HepG2 (cell line): ENCODE measurements at regions not wholly inside any gene's neighbourhood (a gene's known extent, or its start where the extent isn't known, plus 50 kb on each side); places are given as distances from the start of the nearest gene placed in this dataset.

Source experiments
- BCLAF1 ChIP-seq: fragments of 450-650 bp; IDR thresholded peaks from 2 replicates; pipeline ENCODE4 v1.6.1; 2017; ENCODE audit warnings: mild to moderate bottlenecking
- BRCA1 ChIP-seq: sonication (generic); formaldehyde crosslinking; IDR thresholded peaks from 2 replicates; pipeline ENCODE4 v1.4.0; 2020; ENCODE audit warnings: missing genetic modification reagents
- MBNL3 ChIP-seq: fragments of 250-450 bp; sonication (Bioruptor Pico); conservative IDR thresholded peaks from 2 replicates; pipeline ENCODE4 v1.8.0; 2022; ENCODE audit warnings: mild to moderate bottlenecking, inconsistent platforms
- NAIF1 ChIP-seq: sonication (generic); formaldehyde crosslinking; IDR thresholded peaks from 2 replicates; pipeline ENCODE4 v1.5.0; 2020; ENCODE audit warnings: mild to moderate bottlenecking, missing genetic modification reagents, borderline replicate concordance
- NR2F2 ChIP-seq: IDR thresholded peaks from 2 replicates; pipeline ENCODE4 v1.6.1; 2012; ENCODE audit warnings: low read depth, inconsistent platforms, borderline replicate concordance
- SAP130 ChIP-seq: IDR thresholded peaks from 2 replicates; pipeline ENCODE4 v1.6.1; 2016; ENCODE audit warnings: low read depth
- SOX13 ChIP-seq, 3 experiments: fragments of 450-650 bp in 1 of 3; sonication (generic) in 1 of 3; formaldehyde crosslinking in 1 of 3; IDR thresholded peaks in 2 of 3; conservative IDR thresholded peaks in 1 of 3; 2 replicates each; pipeline versions ENCODE4 v1.5.0 to v1.6.1; 2016 to 2020; ENCODE audit warnings: antibody characterized with exemption in 1 of 3, mild to moderate bottlenecking in 1 of 3, missing compliant biosample characterization in 1 of 3, missing genetic modification reagents in 1 of 3, moderate library complexity in 1 of 3
- TEAD2 ChIP-seq: sonication (generic); formaldehyde crosslinking; IDR thresholded peaks from 2 replicates; pipeline ENCODE4 v1.9.0; 2021; ENCODE audit warnings: missing genetic modification reagents
- ZFP36 ChIP-seq: fragments of 150-350 bp; IDR thresholded peaks from 2 replicates; pipeline ENCODE4 v1.6.1; 2018; ENCODE audit warnings: borderline replicate concordance, low read length, low read depth; ENCODE audit not compliant: partially characterized antibody
- ZHX1 ChIP-seq: sonication (generic); formaldehyde crosslinking; IDR thresholded peaks from 2 replicates; pipeline ENCODE4 v1.8.1; 2022; ENCODE audit warnings: low read depth, mild to moderate bottlenecking, missing genetic modification reagents
- ZMYM3 ChIP-seq: sonication (generic); formaldehyde crosslinking; IDR thresholded peaks from 2 replicates; pipeline ENCODE4 v1.5.1; 2020; ENCODE audit warnings: mild to moderate bottlenecking, missing genetic modification reagents
- ZNF768 ChIP-seq: sonication (generic); formaldehyde crosslinking; IDR thresholded peaks from 2 replicates; pipeline ENCODE4 v1.4.0; 2020; ENCODE audit warnings: missing genetic modification reagents
- TF ChIP-seq, protein P1 (sequence below): sonication (generic); formaldehyde crosslinking; IDR thresholded peaks from 2 replicates; pipeline ENCODE4 v1.9.0; 2021; ENCODE audit warnings: missing genetic modification reagents, borderline replicate concordance
- TF ChIP-seq, protein P2 (sequence below): sonication (generic); formaldehyde crosslinking; IDR thresholded peaks from 2 replicates; pipeline ENCODE4 v1.5.0; 2020; ENCODE audit warnings: mild to moderate bottlenecking, missing genetic modification reagents

DNA sequence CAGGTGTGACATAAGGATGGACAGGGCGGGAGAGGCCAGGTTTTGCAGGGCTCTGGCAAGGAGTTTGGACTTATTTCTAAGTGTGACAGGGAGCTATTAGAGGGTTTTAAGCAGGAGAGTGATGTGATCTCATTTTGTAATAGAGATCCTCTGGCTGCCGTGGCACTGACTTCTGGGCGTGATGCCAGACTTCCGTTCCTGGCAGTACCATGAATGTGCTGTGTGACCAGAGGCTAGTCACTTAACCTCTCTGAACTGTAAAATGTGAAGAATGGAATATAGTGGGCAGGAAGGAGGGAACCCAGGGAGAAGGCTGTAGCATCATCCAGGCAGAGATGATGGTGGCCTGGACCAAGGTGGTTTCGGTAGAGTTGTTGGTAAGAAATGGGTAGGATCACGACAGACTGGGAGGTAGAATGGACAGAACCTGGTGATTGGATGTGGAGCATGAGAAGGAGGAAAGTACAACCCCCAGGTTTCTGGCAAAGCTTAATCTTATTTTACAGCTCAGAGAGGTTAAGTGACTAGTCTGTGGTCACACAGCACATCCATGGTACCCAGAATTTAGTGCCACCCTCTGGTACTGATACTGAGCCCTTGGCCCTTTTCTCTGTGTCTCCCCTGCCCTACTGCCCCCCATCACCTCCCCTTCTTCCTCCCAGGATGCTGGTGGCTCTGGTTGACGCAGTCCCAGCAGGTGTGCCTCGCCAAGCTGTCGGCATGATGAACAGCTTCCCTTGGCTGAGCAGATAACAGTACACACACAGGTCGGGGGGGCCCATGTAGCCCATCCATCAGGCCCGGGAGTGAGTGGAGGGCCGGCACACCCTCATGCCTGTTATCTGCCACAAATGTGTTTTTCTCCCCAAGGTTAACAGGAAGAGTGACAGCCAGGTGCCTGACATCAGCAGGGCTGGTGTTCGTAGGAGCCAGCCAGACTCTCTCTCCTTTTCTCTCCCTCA is 52.9 kb upstream of the CTNNBL1 start (continued):
- TF ChIP-seq, protein P1, sequence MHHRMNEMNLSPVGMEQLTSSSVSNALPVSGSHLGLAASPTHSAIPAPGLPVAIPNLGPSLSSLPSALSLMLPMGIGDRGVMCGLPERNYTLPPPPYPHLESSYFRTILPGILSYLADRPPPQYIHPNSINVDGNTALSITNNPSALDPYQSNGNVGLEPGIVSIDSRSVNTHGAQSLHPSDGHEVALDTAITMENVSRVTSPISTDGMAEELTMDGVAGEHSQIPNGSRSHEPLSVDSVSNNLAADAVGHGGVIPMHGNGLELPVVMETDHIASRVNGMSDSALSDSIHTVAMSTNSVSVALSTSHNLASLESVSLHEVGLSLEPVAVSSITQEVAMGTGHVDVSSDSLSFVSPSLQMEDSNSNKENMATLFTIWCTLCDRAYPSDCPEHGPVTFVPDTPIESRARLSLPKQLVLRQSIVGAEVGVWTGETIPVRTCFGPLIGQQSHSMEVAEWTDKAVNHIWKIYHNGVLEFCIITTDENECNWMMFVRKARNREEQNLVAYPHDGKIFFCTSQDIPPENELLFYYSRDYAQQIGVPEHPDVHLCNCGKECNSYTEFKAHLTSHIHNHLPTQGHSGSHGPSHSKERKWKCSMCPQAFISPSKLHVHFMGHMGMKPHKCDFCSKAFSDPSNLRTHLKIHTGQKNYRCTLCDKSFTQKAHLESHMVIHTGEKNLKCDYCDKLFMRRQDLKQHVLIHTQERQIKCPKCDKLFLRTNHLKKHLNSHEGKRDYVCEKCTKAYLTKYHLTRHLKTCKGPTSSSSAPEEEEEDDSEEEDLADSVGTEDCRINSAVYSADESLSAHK: no peak
- TF ChIP-seq ZNF768 (peak; percentile 90), TEAD2 (CRISPR knock-in tag) (peak; percentile 17; the same call in 1 of the 2 replicates), SOX13 (IDR thresholded peaks at IDR 0.05) (no peak), SOX13 (CRISPR knock-in tag; conservative IDR thresholded peaks at IDR 0.05 in 1 of 2, IDR thresholded peaks at IDR 0.05 in 1 of 2) (no peak), SAP130 (CRISPR knock-in tag) (no peak), ZMYM3 (CRISPR knock-in tag) (peak; percentile 69; the same call in 1 of the 2 replicates), BCLAF1 (no peak), BRCA1 (no peak), NAIF1 (CRISPR knock-in tag) (no peak), MBNL3 (CRISPR knock-in tag) (no peak), NR2F2 (no peak), ZFP36 (peak; percentile 24), ZHX1 (no peak)
- TF ChIP-seq, protein P2, sequence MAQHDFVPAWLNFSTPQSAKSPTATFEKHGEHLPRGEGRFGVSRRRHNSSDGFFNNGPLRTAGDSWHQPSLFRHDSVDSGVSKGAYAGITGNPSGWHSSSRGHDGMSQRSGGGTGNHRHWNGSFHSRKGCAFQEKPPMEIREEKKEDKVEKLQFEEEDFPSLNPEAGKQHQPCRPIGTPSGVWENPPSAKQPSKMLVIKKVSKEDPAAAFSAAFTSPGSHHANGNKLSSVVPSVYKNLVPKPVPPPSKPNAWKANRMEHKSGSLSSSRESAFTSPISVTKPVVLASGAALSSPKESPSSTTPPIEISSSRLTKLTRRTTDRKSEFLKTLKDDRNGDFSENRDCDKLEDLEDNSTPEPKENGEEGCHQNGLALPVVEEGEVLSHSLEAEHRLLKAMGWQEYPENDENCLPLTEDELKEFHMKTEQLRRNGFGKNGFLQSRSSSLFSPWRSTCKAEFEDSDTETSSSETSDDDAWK (CRISPR knock-in tag): no peak
